ENCODE measurements at regions not wholly inside any gene's neighbourhood (a gene's known extent, or its start where the extent isn't known, plus 50 kb on each side); places are given as distances from the start of the nearest gene placed in this dataset.

DNA sequence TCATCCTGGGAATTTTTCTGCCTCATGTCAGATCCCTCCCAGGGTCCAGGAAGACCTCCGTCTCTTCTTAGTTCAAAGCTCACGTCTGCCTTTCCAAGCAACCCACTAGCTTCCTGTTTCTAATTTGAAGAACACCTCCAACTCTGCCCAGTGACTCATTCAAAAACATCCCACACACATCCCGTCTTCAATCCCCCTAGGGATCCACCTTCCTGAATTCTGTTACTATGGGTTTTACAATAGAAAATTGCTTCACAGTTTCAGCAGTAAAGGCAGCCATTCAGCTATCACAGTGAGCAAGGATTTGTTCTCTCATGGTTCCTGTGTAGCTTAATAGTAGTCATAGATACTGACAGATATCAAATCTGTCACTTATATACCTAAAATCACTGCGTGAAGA, 308.3 kb upstream of the CCDC54 start:
- intact Hi-C loops (cut with DNase I, micrococcal nuclease) = loop anchor here (10.0 kb wide), 2 partner anchors 454 to 944 kb away; no protein-coding TSS in a partner anchor
- Mint-ChIP-seq H3K4me3 (no peak overlapping the region), H3K36me3 (ENCODE audit: low read depth) (no peaks in the 10 kb centered on the region), H3K27me3 (peaks cover 4% of the 10 kb centered on the region), H3K9me3 (ENCODE audit: low read depth) (no peaks in the 10 kb centered on the region), H3K4me1 (peaks cover 19% of the 10 kb centered on the region), H3K27ac (no peak overlapping the region)
- CTCF ChIA-PET = interaction anchor here (0.6 kb wide), 1 partner anchor 54 kb away, joined by 3 read pairs; no protein-coding TSS in a partner anchor
- no peak for DNase-seq
- POLR2A ChIA-PET = no interaction called here
- ATAC-seq = peak; percentile 39

- no peaks in the 10 kb centered on the region for H3K4me1 Mint-ChIP-seq
- H3K9me3 Mint-ChIP-seq (ENCODE audit: low read depth) = no peaks in the 10 kb centered on the region
- ChIA-PET POLR2A (no interaction called here), CTCF (interaction anchor here (1.6 kb wide), 1 partner anchor 17 kb away, joined by 5 read pairs; no protein-coding TSS in a partner anchor)
- H3K36me3 Mint-ChIP-seq (ENCODE audit: low read depth) = no peaks in the 10 kb centered on the region
- H3K4me3 Mint-ChIP-seq = no peak overlapping the region
- DNase-seq (no peak), ATAC-seq (no peak)
- no peak overlapping the region for H3K27ac Mint-ChIP-seq
- intact Hi-C loops (cut with DNase I, micrococcal nuclease) = no loop called here
- H3K27me3 Mint-ChIP-seq = no peaks in the 10 kb centered on the region
Observed at GRCh38 chr3:107076946-107077345, 300.3 kb upstream of the CCDC54 start.

GRCh38 chr3:107077391-107077790, 299.8 kb upstream of the CCDC54 start:
- DNase-seq (no peak), ATAC-seq (no peak)
- intact Hi-C loops (cut with DNase I, micrococcal nuclease) = no loop called here
- no peaks in the 10 kb centered on the region for H3K4me1 Mint-ChIP-seq
- no peak overlapping the region for H3K4me3 Mint-ChIP-seq
- CTCF ChIA-PET = interaction anchor here (1.0 to 1.6 kb wide), 3 partner anchors 12 to 18 kb away, joined by 3 to 5 read pairs (median 4); no protein-coding TSS in a partner anchor
- H3K36me3 Mint-ChIP-seq (ENCODE audit: low read depth) = no peaks in the 10 kb centered on the region
- no peaks in the 10 kb centered on the region for H3K27me3 Mint-ChIP-seq
- H3K9me3 Mint-ChIP-seq (ENCODE audit: low read depth) = no peaks in the 10 kb centered on the region
- POLR2A ChIA-PET = no interaction called here
- no peak overlapping the region for H3K27ac Mint-ChIP-seq

DNA sequence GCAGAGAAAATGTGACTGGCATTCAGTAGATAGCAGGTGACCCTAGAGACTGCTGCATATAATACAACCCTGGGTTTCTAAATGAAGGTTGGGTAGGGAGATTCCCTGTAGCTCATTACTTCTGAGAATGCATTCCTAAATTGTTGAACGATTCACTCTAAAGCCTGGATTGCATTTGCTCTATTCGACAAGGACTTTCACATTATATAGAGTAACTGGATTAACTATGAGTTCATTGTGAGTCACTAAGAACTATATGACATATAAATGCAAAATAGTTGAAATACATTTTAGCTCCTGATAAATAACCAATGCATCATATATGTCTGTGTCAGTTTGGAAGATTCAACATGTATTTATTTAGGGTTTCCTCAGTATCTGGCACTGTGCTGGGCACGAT, 294.7 kb upstream of the CCDC54 start:
- no peak for DNase-seq
- ChIA-PET CTCF (no interaction called here), POLR2A (no interaction called here)
- no peaks in the 10 kb centered on the region for H3K27me3 Mint-ChIP-seq
- no peak overlapping the region for H3K4me3 Mint-ChIP-seq
- ATAC-seq = no peak
- no peaks in the 10 kb centered on the region for H3K36me3 Mint-ChIP-seq (ENCODE audit: low read depth)
- H3K27ac Mint-ChIP-seq = no peak overlapping the region
- intact Hi-C loops (cut with DNase I, micrococcal nuclease) = no loop called here
- no peaks in the 10 kb centered on the region for H3K4me1 Mint-ChIP-seq
- H3K9me3 Mint-ChIP-seq (ENCODE audit: low read depth) = no peaks in the 10 kb centered on the region

DNA sequence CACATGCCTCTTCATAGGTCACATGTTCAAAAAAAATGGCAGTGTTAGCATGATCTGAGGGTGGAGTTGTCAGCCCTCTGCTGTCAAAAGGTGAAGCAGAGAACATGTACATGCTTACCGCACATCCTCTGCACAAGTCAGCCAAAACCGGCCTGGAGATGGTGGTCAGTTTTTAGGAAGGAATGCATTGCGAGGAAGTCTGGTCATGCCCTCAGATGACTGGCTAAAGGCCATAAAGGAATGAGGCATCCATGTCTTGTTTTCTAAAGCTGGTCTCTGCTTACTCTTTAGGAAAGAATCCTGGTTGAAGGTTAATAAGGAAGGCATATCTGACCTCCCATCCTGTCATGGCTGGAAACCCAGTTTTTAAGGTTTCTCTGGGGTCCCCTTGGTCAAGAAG, 292.0 kb upstream of the CCDC54 start:
- H3K27ac Mint-ChIP-seq = no peak overlapping the region
- H3K9me3 Mint-ChIP-seq (ENCODE audit: low read depth) = no peaks in the 10 kb centered on the region
- intact Hi-C loops (cut with DNase I, micrococcal nuclease) = no loop called here
- ATAC-seq (no peak), DNase-seq (no peak)
- no peaks in the 10 kb centered on the region for H3K27me3 Mint-ChIP-seq
- H3K4me1 Mint-ChIP-seq = no peaks in the 10 kb centered on the region
- no peak overlapping the region for H3K4me3 Mint-ChIP-seq
- ChIA-PET POLR2A (no interaction called here), CTCF (no interaction called here)
- H3K36me3 Mint-ChIP-seq (ENCODE audit: low read depth) = no peaks in the 10 kb centered on the region

GRCh38 chr3:107092121-107092520, 285.1 kb upstream of the CCDC54 start:
- Mint-ChIP-seq H3K9me3 (ENCODE audit: low read depth) (no peaks in the 10 kb centered on the region), H3K27ac (no peak overlapping the region), H3K4me3 (no peak overlapping the region), H3K4me1 (no peaks in the 10 kb centered on the region), H3K27me3 (peaks cover 9% of the 10 kb centered on the region), H3K36me3 (ENCODE audit: low read depth) (no peaks in the 10 kb centered on the region)
- DNase-seq (no peak), ATAC-seq (no peak)
- intact Hi-C loops (cut with DNase I, micrococcal nuclease) = no loop called here
- POLR2A ChIA-PET = no interaction called here
- CTCF ChIA-PET = interaction anchor here (1.6 kb wide), 1 partner anchor 16 kb away, joined by 3 read pairs; no protein-coding TSS in a partner anchor

DNA sequence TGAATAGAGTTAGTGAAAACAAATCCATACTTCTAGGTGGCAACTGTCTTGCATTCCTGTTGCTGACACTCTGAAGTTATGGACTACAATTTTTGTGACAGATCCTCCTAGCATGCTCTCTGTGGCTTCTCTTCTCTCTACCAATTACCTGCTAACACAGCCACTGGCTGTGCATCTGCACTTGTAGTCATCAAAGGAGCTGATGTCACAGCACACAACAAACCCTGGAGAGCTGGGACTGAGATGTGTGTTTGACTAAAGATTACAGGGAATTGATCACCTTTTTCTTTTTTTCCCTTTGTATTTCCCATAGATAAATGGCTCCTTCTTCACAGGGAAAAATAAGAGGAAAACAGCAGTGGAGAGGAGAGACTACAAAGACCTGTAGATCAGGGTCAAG, 278.4 kb upstream of the CCDC54 start:
- no peaks in the 10 kb centered on the region for H3K9me3 Mint-ChIP-seq (ENCODE audit: low read depth)
- ATAC-seq = no peak
- no peak for DNase-seq
- no peak overlapping the region for H3K27ac Mint-ChIP-seq
- no peaks in the 10 kb centered on the region for H3K36me3 Mint-ChIP-seq (ENCODE audit: low read depth)
- H3K27me3 Mint-ChIP-seq = peaks cover 9% of the 10 kb centered on the region
- ChIA-PET CTCF (no interaction called here), POLR2A (interaction anchor here (0.6 kb wide), 2 partner anchors 116 to 549 kb away, joined by 3 read pairs; no protein-coding TSS in a partner anchor)
- intact Hi-C loops (cut with DNase I, micrococcal nuclease) = no loop called here
- no peak overlapping the region for H3K4me3 Mint-ChIP-seq
- no peaks in the 10 kb centered on the region for H3K4me1 Mint-ChIP-seq

DNA sequence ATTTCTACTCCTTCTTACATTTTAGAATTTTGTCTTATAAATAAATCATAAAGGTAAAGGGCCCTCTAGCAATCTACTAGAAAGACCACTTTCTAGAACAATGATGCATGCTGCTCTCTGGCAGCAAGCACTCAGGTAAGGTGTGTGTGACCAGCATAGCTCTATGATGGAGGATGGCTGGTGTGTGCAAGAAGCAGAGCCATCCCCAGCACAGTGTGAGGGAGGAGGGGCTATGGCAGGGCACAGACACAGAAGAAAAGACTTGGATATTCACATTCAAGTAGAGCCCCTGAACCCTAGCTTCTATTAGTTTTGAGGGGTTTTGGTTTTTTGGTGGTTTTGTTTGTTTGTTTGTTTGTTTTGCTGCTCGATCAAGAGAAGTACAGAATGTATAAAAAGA, 277.1 kb upstream of the CCDC54 start:
- Mint-ChIP-seq H3K27me3 (peaks cover 6% of the 10 kb centered on the region), H3K27ac (no peak overlapping the region), H3K4me3 (no peak overlapping the region), H3K36me3 (ENCODE audit: low read depth) (no peaks in the 10 kb centered on the region), H3K9me3 (ENCODE audit: low read depth) (no peaks in the 10 kb centered on the region), H3K4me1 (no peaks in the 10 kb centered on the region)
- ATAC-seq (no peak), DNase-seq (no peak)
- CTCF ChIA-PET = no interaction called here
- intact Hi-C loops (cut with DNase I, micrococcal nuclease) = no loop called here
- POLR2A ChIA-PET = no interaction called here

GRCh38 chr3:107100573-107100972, 276.7 kb upstream of the CCDC54 start:
- Mint-ChIP-seq H3K4me1 (no peaks in the 10 kb centered on the region), H3K27me3 (peaks cover 6% of the 10 kb centered on the region), H3K4me3 (no peak overlapping the region), H3K27ac (no peak overlapping the region), H3K36me3 (ENCODE audit: low read depth) (no peaks in the 10 kb centered on the region), H3K9me3 (ENCODE audit: low read depth) (no peaks in the 10 kb centered on the region)
- no peak for ATAC-seq
- ChIA-PET POLR2A (no interaction called here), CTCF (no interaction called here)
- intact Hi-C loops (cut with DNase I, micrococcal nuclease) = no loop called here
- DNase-seq = no peak

DNA sequence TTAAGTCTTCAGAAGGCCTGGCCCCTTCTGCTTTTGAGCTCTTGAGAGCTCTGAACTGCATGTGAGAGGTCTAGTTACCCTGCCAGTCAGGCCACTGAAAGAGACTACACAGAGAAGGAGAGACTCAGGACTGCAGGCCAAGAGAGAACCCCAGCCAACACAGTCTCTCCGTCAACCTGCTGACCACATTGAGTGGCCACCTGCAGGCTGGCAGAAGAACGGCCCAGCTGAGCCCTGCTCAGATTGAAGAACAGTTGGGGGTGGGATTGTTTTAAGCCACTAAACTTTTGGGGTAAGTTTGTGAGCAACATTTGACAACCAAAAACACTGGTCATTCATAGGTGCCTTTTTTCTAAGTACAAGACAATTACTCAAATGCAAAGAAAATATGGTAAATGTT, 273.5 kb upstream of the CCDC54 start:
- H3K27me3 Mint-ChIP-seq = peaks cover 3% of the 10 kb centered on the region
- POLR2A ChIA-PET = no interaction called here
- DNase-seq (no peak), ATAC-seq (no peak)
- H3K4me3 Mint-ChIP-seq = no peak overlapping the region
- intact Hi-C loops (cut with DNase I, micrococcal nuclease) = no loop called here
- H3K4me1 Mint-ChIP-seq = no peaks in the 10 kb centered on the region
- H3K27ac Mint-ChIP-seq = no peak overlapping the region
- CTCF ChIA-PET = interaction anchor here (0.7 kb wide), 1 partner anchor 661 kb away, joined by 4 read pairs; no protein-coding TSS in a partner anchor
- H3K36me3 Mint-ChIP-seq (ENCODE audit: low read depth) = no peaks in the 10 kb centered on the region
- no peaks in the 10 kb centered on the region for H3K9me3 Mint-ChIP-seq (ENCODE audit: low read depth)

DNA sequence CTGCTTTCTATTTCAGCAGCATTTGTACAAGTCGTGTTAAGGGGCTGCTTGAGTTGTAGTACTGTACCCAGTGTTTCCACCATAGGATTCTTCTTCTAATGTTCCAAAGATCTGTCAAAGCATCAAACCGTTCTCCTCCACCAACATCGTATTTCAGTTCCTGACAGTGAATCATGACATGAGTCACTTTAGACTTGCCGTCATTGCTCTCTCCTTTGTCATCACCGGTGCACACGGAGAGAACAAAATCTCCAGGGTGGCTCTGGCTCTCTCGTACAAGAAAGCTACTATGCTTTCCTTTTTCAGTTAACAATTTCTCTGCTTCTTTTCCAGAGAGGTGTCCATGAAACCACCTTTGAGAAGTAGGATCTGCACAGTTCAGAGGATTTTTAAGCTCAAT, 270.9 kb upstream of the CCDC54 start:
- ChIA-PET CTCF (no interaction called here), POLR2A (no interaction called here)
- H3K27ac Mint-ChIP-seq = no peak overlapping the region
- no peak overlapping the region for H3K4me3 Mint-ChIP-seq
- no peaks in the 10 kb centered on the region for H3K4me1 Mint-ChIP-seq
- H3K9me3 Mint-ChIP-seq (ENCODE audit: low read depth) = no peaks in the 10 kb centered on the region
- intact Hi-C loops (cut with DNase I, micrococcal nuclease) = no loop called here
- H3K36me3 Mint-ChIP-seq (ENCODE audit: low read depth) = no peaks in the 10 kb centered on the region
- no peak for ATAC-seq
- H3K27me3 Mint-ChIP-seq = peaks cover 3% of the 10 kb centered on the region
- DNase-seq = no peak

DNA sequence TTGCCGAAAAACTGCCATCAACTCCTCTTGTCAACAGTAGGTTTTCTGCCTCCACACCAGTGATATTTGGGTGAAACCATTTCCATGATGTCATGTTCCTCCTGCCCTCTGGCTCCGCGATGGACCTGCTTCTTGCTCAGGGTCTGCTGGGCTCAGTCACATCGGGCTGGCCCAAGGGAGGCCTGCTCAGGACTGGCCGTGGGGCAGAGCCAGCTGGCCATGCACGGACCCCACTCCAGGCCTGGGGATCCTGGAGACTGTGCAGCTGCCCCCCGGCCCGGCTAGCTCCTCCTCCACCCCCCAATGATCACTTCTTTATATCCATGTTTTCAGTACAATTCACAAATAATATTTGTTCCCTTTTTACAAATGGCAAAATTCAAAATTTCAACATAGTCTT, 270.3 kb upstream of the CCDC54 start:
- Mint-ChIP-seq H3K4me1 (no peaks in the 10 kb centered on the region), H3K27me3 (peaks cover 2% of the 10 kb centered on the region), H3K4me3 (no peak overlapping the region), H3K27ac (no peak overlapping the region), H3K9me3 (ENCODE audit: low read depth) (no peaks in the 10 kb centered on the region), H3K36me3 (ENCODE audit: low read depth) (no peaks in the 10 kb centered on the region)
- DNase-seq (no peak), ATAC-seq (no peak)
- POLR2A ChIA-PET = no interaction called here
- CTCF ChIA-PET = no interaction called here
- intact Hi-C loops (cut with DNase I, micrococcal nuclease) = no loop called here
